Hepatocyte (in vitro differentiated cells): ENCODE measurements at regions not wholly inside any gene's neighbourhood (a gene's known extent, or its start where the extent isn't known, plus 50 kb on each side); places are given as distances from the start of the nearest gene placed in this dataset.

ENCODE experiments used
- DNase-seq: peaks from one replicate; pipeline ENCODE4 v3.0.0-alpha.2; 2016; ENCODE audit warnings: low spot score
- H2AFZ ChIP-seq: fragments of 200-600 bp; sonication (generic); 2 replicates; pipeline ENCODE4 v1.6.0; 2016; ENCODE audit warnings: antibody characterized with exemption, mild to moderate bottlenecking
- H3K27ac ChIP-seq: fragments of 200-600 bp; sonication (generic); 2 replicates; pipeline ENCODE4 v1.5.1; 2016; ENCODE audit warnings: mild to moderate bottlenecking
- H3K27me3 ChIP-seq: fragments of 200-600 bp; sonication (generic); 2 replicates; pipeline ENCODE4 v1.6.1; 2016
- H3K36me3 ChIP-seq: fragments of 200-600 bp; sonication (generic); replicated peaks from 2 replicates; pipeline ENCODE4 v1.5.1; 2016; ENCODE audit warnings: low read depth; ENCODE audit not compliant: insufficient read depth
- H3K4me1 ChIP-seq: fragments of 200-600 bp; sonication (generic); 2 replicates; pipeline ENCODE4 v1.5.1; 2016; ENCODE audit warnings: mild to moderate bottlenecking, moderate library complexity; ENCODE audit not compliant: insufficient read depth
- H3K4me2 ChIP-seq: fragments of 200-600 bp; sonication (generic); 2 replicates; pipeline ENCODE4 v1.6.0; 2016
- H3K4me3 ChIP-seq: fragments of 200-600 bp; sonication (generic); 2 replicates; pipeline ENCODE4 v1.5.1; 2016; ENCODE audit warnings: mild to moderate bottlenecking
- H3K79me2 ChIP-seq: fragments of 200-600 bp; sonication (generic); 2 replicates; pipeline ENCODE4 v1.6.0; 2017; ENCODE audit warnings: mild to moderate bottlenecking
- H3K9me2 ChIP-seq: fragments of 200-600 bp; sonication (generic); replicated peaks from 2 replicates; pipeline ENCODE4 v1.6.0; 2017; ENCODE audit warnings: mild to moderate bottlenecking; ENCODE audit not compliant: insufficient read depth
- H3K9me3 ChIP-seq: fragments of 200-600 bp; sonication (generic); 2 replicates; pipeline ENCODE4 v1.5.1; 2016; ENCODE audit warnings: low read depth, mild to moderate bottlenecking
- H4K20me1 ChIP-seq: fragments of 200-600 bp; sonication (generic); 2 replicates; pipeline ENCODE4 v1.6.0; 2016; ENCODE audit warnings: mild to moderate bottlenecking; ENCODE audit not compliant: insufficient read depth, poor library complexity, severe bottlenecking
- EZH2 ChIP-seq: fragments of 200-600 bp; sonication (generic); IDR thresholded peaks from 2 replicates; pipeline ENCODE4 v1.6.1; 2016; ENCODE audit warnings: antibody characterized with exemption, mild to moderate bottlenecking, borderline replicate concordance
- EZH2phosphoT487 ChIP-seq: fragments of 200-600 bp; sonication (generic); IDR thresholded peaks from one replicate; pipeline ENCODE4 v1.6.1; 2018; ENCODE audit warnings: antibody characterized with exemption, mild to moderate bottlenecking, low read depth, moderate library complexity; ENCODE audit not compliant: unreplicated experiment, severe bottlenecking
- WGBS: methylation state at CpG from one replicate; pipeline ENCODE4 v1.1.6; 2016; ENCODE audit warnings: low lambda C conversion rate; ENCODE audit errors: missing lambda C conversion rate; 5-methylcytosine and 5-hydroxymethylcytosine counted together
- TF ChIP-seq, protein P1 (sequence below): fragments of 200-600 bp; sonication (generic); IDR thresholded peaks from 2 replicates; pipeline ENCODE4 v1.5.1; 2016; ENCODE audit warnings: antibody characterized with exemption, mild to moderate bottlenecking; ENCODE audit not compliant: poor library complexity

DNA sequence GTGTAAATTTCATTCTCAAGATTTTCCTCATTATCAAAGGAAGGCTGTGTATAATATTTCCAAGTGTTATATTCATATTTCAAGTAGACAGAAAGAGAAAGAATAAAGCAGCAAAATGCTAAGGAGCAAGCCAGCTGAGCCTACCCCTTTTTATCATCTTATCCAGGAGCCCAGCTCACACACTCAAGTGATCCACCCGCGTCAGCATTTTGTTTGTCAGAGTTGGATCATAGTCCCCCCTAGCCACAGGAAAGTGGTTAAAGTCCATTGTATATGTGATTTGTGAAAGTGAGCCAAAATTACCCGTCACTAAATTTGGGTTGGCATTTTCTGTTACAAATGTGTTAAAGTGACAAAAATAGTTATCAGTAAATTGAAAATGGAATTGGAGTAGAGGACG is 289.3 kb upstream of the CTSO start:
- no peak overlapping the region for H3K4me2 ChIP-seq
- no peaks in the 10 kb centered on the region for H3K9me3 ChIP-seq
- no peaks in the 10 kb centered on the region for H3K4me1 ChIP-seq
- H3K9me2 ChIP-seq, result no peaks in the 10 kb centered on the region
- H3K27me3 ChIP-seq, result no peaks in the 10 kb centered on the region
- no peak overlapping the region for H2AFZ ChIP-seq
- H3K4me3 ChIP-seq, result no peak overlapping the region
- H3K27ac ChIP-seq, result no peak overlapping the region
- no peaks in the 10 kb centered on the region for H3K79me2 ChIP-seq
- no peaks in the 10 kb centered on the region for H4K20me1 ChIP-seq
- TF ChIP-seq EZH2 (no peak), EZH2phosphoT487 (no peak)
- TF ChIP-seq, protein P1, sequence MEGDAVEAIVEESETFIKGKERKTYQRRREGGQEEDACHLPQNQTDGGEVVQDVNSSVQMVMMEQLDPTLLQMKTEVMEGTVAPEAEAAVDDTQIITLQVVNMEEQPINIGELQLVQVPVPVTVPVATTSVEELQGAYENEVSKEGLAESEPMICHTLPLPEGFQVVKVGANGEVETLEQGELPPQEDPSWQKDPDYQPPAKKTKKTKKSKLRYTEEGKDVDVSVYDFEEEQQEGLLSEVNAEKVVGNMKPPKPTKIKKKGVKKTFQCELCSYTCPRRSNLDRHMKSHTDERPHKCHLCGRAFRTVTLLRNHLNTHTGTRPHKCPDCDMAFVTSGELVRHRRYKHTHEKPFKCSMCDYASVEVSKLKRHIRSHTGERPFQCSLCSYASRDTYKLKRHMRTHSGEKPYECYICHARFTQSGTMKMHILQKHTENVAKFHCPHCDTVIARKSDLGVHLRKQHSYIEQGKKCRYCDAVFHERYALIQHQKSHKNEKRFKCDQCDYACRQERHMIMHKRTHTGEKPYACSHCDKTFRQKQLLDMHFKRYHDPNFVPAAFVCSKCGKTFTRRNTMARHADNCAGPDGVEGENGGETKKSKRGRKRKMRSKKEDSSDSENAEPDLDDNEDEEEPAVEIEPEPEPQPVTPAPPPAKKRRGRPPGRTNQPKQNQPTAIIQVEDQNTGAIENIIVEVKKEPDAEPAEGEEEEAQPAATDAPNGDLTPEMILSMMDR, result no peak
- 91% methylated on average over 4 of the region's 4 CpGs for WGBS
- no peaks in the 10 kb centered on the region for H3K36me3 ChIP-seq
- DNase-seq, result no peak

DNA sequence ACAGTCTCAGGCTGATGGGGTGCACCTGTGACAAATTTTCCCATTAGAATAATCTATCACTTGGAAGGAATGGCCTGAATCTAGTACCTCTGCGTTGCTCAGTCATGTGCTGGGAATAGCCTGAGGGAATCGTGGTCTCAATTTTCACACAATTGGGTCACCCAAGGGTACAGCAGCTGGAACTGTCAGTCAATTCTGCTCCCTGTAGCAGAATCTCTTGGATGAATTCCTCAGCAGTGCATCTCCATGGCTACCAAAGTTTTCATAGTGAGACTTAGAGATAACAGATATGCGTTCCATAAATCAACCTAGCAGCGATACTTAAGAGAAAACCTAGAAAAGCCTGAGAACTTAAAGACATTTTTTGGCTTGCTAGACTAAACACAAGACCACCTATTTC is 288.7 kb upstream of the CTSO start:
- H3K9me2 ChIP-seq, result no peaks in the 10 kb centered on the region
- H3K36me3 ChIP-seq, result no peaks in the 10 kb centered on the region

DNA sequence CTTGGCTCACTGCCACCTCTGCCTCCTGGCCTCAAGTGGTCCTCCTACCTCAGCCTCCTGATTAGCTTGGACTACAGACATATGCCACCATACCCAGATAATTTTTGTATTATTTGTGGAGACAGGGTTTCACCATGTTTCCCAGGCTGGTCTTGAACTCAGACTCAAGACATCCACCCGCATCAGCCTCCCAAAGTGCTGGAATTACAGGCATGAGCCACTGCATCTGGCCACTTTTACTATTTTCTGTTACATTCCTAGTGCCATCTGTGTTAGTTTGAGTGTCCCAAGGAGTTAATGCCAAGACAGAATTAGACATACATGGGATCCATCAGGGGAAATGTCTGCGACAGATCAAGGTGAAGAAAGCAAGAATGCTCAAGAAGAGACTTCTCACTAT is 288.2 kb upstream of the CTSO start:
- 85% methylated on average over 2 of the region's 2 CpGs for WGBS

More for the DNA sequence above, 288.7 kb upstream of the CTSO start:
- no peak overlapping the region for H3K27ac ChIP-seq
- H3K4me3 ChIP-seq, result no peak overlapping the region
- no peaks in the 10 kb centered on the region for H3K4me1 ChIP-seq
- no peaks in the 10 kb centered on the region for H3K9me3 ChIP-seq
- H3K79me2 ChIP-seq, result no peaks in the 10 kb centered on the region
- TF ChIP-seq EZH2, result no peak
- no peak for TF ChIP-seq EZH2phosphoT487
- TF ChIP-seq, protein P1, result no peak
- H2AFZ ChIP-seq, result no peak overlapping the region
- WGBS, result 58% methylated on average over 4 of the region's 4 CpGs
- no peaks in the 10 kb centered on the region for H3K27me3 ChIP-seq
- H4K20me1 ChIP-seq, result no peaks in the 10 kb centered on the region
- H3K4me2 ChIP-seq, result no peak overlapping the region
- no peak for DNase-seq

More for the DNA sequence above, 288.2 kb upstream of the CTSO start:
- no peak overlapping the region for H3K27ac ChIP-seq
- no peaks in the 10 kb centered on the region for H3K9me3 ChIP-seq
- no peak for DNase-seq
- no peak overlapping the region for H3K4me3 ChIP-seq
- no peaks in the 10 kb centered on the region for H3K79me2 ChIP-seq
- no peaks in the 10 kb centered on the region for H3K4me1 ChIP-seq
- no peaks in the 10 kb centered on the region for H3K9me2 ChIP-seq
- no peaks in the 10 kb centered on the region for H3K36me3 ChIP-seq
- no peaks in the 10 kb centered on the region for H4K20me1 ChIP-seq
- no peaks in the 10 kb centered on the region for H3K27me3 ChIP-seq
- no peak overlapping the region for H2AFZ ChIP-seq
- no peak overlapping the region for H3K4me2 ChIP-seq
- TF ChIP-seq, protein P1, result no peak
- TF ChIP-seq EZH2 (no peak), EZH2phosphoT487 (no peak)
